IPS-18c (cell line): ENCODE measurements at regions not wholly inside any gene's neighbourhood (a gene's known extent, or its start where the extent isn't known, plus 50 kb on each side); places are given as distances from the start of the nearest gene placed in this dataset.
"Not testable (repeated sequence)": the region's sequence is repeated elsewhere in the genome, so short reads cannot be mapped to it uniquely, and the experiment has no call there.

ENCODE experiments used
- H3K4me3 ChIP-seq: 2 replicates; pipeline ENCODE4 v1.7.0; 2013; ENCODE audit warnings: low read depth, mild to moderate bottlenecking, low read length, moderate library complexity; ENCODE audit not compliant: insufficient read depth
- H3K9me3 ChIP-seq: one replicate; pipeline ENCODE4 v1.6.1; 2013; ENCODE audit warnings: mild to moderate bottlenecking, low read length, moderate library complexity; ENCODE audit not compliant: control insufficient read depth, insufficient read depth

DNA sequence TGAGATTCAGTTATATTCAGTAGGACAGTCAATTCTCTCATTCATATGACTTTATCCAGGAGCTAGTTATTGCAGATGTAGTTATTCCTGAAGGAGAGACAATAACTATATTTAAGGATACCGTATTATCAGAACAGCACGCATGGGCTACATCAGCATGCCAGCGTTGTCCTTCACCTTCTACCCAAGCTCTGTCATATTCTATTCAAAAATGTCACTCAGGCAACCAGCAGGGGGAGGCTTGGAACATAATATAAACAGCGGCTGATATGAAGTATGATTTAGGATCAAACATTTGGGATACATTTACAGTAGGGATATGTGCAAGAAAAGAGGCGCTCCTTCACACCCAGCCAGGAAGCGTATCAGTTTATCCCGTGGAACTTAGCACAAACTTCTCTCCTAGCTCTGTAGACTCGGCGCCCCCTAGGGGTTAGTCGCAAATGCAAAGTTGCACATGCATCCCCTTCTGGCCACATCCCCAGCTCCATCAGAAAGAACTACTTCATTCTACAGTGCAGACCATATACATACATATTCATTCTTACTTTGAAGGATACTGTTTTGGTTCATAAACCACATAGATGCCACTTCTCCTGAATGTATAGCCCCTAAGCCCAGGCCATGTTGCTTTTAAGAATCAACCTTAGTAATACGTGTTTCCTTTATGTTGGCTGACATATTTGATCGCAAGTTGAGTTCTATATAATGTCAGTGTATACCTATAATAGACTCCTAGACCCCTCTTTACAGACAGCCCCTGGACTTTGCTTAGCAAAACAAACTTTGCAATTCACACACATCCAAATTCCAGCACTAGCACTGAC lies 759.4 kb downstream of the ADCYAP1 start:
- H3K4me3 ChIP-seq: no peak overlapping the region

DNA sequence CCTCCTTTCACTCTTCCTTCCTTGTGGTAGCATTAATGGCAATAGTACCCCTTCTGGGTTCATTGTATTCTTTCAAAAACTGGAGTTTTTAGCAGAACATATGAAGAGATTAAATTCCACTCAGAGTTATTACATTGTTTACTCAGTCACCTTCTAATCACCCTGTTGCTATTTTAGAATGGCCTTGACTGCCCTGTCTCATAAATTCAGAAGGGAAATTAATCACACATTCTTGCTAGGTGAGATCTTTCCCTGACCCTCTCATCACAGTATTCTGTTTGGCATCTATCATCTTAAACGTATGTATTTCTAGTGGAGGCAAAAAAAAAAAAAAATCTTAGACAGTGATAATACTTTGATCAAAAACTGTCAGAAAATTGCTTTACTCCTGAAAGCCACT lies 760.4 kb downstream of the ADCYAP1 start:
- no peak overlapping the region for H3K4me3 ChIP-seq
- no peaks in the 10 kb centered on the region for H3K9me3 ChIP-seq

More for the DNA sequence above, 759.4 kb downstream of the ADCYAP1 start:
- H3K9me3 ChIP-seq: no peaks in the 10 kb centered on the region

DNA sequence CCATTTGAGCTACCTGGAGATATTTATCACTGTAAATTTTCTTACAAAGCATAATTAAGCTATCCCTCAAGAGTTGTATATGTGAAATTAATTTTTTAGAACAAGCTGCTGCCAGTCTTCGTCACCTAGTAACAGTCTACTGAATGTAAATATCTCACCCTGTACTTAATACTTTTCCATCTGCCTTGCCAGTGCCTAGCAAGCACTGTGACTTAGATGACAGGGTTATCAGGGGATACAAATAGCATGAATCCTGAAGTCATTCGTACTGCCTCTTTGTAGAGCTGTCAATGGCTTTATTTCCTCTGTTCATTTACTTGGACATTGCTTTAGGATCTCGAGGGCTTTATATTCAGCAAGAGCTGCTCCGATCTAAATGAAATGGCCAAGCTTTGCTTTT lies 763.6 kb downstream of the ADCYAP1 start:
- Histone ChIP-seq H3K9me3 (no peaks in the 10 kb centered on the region), H3K4me3 (no peak overlapping the region)

DNA sequence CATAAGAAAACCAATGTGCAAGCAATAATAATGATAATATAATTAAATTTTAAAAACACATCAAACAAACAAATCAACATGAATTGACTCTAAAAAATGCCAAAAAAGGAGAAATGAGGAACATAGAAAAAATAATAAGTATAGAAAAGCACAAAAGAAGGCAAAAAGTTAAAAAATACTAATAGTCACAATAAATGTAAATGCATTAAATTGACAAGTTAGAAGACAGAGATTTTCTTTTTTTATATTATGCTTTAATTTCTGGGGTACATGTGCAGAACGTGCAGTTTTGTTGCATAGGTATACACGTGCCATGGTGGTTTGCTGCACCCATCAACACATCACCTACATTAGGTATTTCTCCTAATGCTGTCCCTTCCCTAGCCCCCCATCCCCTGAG lies 767.0 kb downstream of the ADCYAP1 start:
- H3K9me3 ChIP-seq: not testable (repeated sequence)

DNA sequence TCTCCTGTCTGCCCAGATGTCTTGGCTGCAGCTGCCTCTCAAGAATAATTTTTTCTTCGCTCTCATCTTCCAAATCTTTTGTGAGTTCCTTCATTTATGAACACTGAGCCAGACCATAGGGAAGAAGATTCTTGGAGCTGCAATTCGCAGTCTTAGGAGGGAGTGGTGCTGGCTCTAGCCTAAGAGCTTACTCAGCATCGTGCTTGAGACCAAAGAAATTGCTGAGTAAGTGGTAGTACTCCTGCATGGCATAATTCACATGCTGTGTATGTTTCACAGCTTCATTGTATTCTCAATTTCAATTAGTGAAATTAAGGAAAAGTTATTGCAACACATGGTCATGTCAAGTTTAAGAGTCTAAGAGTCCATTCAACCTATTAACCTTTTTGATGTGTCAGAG lies 771.7 kb downstream of the ADCYAP1 start:
- Histone ChIP-seq H3K4me3 (no peak overlapping the region), H3K9me3 (no peaks in the 10 kb centered on the region)

More for the DNA sequence above, 767.0 kb downstream of the ADCYAP1 start:
- H3K4me3 ChIP-seq: not testable (repeated sequence)

DNA sequence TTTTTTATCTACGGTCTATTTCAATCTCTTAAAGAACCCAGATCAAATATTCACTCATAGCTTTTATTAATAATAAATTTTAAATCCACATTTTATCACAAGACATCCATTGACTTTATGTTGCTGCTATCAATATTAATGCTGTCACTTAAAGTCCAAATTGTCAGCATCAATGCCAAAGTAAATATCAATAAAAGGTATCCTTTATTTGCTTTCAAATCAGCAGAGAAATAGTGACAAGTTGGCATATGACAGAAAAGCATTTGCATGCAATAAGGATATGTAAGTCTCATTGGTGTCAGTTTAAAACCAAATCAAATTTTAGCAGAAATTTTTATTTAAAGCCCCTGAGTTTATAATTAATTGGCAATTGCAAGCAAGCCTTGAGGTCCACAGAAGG lies 775.4 kb downstream of the ADCYAP1 start:
- Histone ChIP-seq H3K4me3 (no peak overlapping the region), H3K9me3 (no peaks in the 10 kb centered on the region)

DNA sequence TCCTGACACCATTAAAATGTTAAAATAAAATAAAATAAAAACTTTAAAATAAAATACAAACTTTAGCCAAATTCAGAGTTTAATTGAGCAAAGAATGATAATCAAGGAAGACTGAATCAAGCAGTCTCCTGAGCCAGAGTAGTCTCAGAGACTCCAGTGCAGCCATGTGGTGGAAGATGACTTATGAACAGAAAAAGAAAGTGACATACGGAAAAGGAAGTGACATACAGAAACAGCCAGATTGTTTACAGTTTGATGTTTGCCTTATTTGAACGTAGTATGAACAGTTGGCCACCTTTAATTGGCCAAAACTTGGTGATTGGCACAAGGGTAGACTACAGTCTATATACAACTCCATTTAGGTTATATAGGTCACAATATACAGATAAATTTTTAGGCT lies 787.2 kb downstream of the ADCYAP1 start:
- Histone ChIP-seq H3K4me3 (no peak overlapping the region), H3K9me3 (no peaks in the 10 kb centered on the region)

DNA sequence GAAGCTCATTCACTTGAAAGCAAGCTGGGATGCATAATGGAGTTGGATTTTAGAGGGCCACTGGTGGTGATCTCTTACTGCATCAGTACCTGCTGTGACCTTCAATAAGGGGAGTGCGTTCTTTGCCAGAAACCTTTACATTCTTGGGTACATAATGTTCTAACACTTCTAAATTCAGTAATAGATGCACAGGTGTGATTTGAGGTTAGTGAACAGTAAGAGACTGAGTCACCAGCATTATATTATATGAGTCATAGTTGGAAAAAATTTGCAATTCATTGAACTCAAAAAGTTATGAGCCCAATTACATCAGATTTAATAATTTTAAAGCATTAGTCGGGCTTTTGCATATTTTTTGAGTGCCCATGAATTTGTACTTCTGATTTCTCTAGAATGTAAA lies 803.3 kb downstream of the ADCYAP1 start:
- H3K9me3 ChIP-seq: no peaks in the 10 kb centered on the region
- no peak overlapping the region for H3K4me3 ChIP-seq

DNA sequence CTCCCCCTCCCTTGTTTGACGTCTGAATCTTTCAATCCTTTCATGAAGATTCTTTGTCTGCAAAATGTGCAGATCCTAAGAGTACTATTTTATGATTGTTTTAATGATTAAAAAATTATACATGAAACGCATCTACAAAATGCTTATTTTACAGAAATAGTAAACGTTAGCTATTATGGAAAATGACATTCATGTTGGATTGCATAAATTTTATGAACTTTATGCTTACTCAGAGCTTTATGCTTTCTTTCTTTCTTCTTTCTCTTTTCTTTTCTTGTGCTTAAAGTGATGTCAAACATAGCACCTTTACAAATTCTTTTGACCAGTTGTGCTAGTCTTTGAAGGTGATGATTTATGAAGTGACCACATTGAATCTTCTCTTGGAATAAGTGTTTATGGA lies 805.4 kb downstream of the ADCYAP1 start:
- Histone ChIP-seq H3K9me3 (no peaks in the 10 kb centered on the region), H3K4me3 (no peak overlapping the region)

DNA sequence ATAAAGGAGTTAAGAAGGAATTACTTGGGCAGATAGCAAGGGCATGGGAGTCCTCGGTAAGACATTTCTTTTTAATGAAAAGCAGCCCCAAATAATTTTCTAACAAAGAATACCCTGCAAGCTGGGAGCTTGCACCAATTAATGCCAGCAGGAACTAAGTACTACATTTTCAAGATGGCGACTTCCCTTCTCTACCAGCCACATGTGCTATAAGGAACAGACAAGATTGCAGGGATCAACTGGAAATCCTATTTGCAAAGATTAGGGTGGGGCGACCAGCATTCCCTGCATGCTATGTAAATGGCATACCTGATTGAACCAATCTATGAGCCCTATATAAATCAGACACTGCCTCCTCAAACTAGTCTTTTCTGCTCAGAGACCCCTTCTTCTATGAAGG lies 827.5 kb downstream of the ADCYAP1 start:
- no peaks in the 10 kb centered on the region for H3K9me3 ChIP-seq
- H3K4me3 ChIP-seq: no peak overlapping the region

DNA sequence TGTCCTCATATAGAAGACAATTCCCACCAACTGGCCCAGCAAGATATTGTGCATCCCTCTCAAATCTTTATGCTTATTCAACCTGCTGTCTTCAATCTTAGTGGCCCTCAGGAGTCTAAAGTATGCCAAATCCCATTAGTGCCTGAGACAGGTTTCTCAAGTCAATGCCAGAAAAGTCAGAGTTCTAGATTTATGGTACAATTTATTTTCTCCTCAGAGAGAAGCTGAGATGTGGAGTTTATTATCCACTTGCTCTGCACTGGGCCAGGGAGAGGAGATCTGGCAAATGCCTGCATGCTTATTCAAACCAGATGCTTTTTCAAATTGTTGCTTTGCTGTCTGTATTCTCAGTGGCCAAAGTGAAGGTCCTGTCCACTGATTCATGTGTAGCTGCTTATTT lies 825.2 kb downstream of the METTL4 start:
- H3K9me3 ChIP-seq: no peaks in the 10 kb centered on the region
- H3K4me3 ChIP-seq: no peak overlapping the region

DNA sequence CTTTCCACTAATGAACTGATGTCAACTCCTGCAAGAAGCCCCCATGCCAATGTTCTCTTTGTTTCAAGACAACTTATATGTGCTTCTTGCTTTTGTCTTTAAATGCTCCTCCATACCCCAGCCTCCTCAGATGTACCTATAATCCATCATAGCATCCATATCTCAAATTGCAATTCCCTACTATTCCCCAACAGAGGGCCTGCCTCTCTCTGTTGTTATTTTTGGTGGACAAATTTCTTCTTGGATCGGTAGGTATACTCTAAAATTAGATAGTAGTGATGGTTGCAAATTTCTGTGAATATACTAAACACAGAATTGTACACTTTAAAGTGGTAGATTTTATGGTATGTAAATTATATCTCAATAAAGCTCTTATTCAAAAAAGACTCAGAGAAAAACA lies 820.1 kb downstream of the METTL4 start:
- Histone ChIP-seq H3K9me3 (no peaks in the 10 kb centered on the region), H3K4me3 (no peak overlapping the region)

DNA sequence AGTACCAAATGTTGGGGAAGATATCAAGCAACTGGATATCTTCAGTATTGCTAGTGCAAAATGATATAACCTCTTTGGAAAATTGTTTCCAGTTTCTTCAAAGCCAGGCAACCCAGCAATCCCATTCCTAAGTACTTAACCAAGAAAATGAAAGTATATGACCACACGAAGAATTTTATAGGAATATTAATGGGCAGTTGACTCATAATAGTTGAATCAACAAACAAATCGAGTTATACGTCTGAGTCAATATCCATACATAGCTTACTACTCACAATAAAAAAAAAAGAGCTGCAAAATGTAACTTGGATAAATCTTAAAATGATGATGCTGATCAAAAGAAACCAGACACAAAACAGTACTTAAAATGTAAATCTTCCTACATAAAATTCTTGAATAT lies 810.4 kb downstream of the METTL4 start:
- Histone ChIP-seq H3K9me3 (no peaks in the 10 kb centered on the region), H3K4me3 (no peak overlapping the region)

DNA sequence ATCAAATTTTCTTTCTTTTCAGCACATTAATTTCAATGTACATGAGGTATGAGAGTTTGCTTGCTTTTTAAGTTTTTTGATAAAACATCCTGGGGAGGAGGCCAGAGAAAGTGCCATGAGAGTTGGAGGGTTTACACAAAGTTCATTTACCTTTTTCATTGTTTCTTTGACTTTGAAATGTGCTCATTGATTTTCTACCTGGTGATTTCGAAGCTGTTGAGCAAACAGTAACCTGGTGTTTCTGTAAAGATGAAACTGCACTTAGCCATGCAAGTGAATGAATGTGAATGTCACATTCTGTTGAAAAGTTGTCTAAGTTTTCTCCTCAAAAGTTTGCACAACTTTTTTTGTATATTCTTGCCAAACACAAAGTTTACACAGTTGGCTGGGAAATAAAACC lies 797.0 kb downstream of the METTL4 start:
- Histone ChIP-seq H3K4me3 (no peak overlapping the region), H3K9me3 (peaks cover 2% of the 10 kb centered on the region)

DNA sequence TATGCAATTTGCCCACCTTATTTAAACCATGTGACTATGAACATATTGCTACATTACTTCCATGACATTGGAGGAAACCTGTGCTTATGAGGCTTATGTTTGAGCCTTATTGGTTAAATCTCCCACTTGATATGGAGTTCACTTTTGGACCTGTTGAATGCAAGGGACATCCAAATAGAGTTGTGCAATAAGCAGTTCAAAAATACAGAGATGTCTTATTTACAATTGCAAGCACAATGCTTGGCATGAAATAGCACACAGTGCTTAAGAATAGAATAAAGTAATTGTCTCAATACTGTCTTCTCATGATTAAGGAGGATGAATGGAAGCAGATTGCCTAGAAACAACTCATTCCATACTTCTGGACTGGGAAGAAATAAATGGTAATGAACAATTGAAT lies 793.5 kb downstream of the METTL4 start:
- H3K9me3 ChIP-seq: peaks cover 2% of the 10 kb centered on the region
- no peak overlapping the region for H3K4me3 ChIP-seq

DNA sequence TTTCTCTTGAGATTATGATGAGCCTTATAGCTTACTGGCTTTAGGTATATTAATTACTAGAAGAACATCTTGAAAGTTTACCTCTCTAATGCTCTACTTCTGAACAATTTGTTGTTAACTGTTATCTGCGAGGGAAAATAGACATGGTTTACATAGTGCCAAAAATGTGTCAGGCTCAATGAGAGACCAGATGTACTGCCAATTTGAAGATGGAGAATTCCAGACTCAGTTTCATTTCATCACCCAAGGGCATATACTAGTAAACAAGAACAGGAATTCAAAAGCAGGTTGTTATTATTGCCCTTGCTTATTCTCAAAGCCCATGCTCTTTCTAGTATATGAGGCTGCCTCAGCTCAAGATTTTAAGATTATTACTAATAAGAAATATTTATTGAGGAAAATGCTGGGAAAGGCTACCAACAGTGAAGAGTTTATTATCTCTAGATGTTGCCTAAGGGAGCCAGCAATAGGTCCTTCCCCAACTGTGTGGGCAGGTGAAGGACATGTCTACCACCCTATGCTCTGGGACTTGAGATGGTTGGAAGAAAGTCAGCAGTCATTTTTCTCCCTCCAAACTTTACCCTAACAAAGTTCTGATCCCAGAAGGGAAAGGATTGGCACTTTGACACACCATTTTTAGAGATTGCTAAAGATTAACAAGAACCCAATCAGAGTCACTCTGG lies 792.7 kb downstream of the METTL4 start:
- Histone ChIP-seq H3K9me3 (peaks cover 2% of the 10 kb centered on the region), H3K4me3 (no peak overlapping the region)

DNA sequence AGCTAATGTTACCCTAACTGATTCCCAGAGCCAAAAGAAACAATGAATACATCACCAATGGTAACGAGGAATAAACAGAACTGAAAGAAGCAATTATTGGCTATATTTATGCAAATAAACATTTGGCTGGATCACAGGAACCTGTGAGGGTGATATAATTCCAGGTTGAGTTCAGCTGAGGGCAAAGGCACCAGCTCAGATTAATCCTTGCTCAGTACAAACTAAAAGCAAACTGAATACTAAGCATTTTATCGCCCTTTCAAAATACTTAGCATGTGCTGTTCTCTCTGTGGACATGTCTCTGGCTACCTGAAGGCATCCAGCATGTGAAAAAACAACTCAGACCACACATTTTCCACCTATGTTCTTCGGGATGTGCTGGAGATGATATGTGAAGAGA lies 791.7 kb downstream of the METTL4 start:
- Histone ChIP-seq H3K4me3 (no peak overlapping the region), H3K9me3 (peaks cover 2% of the 10 kb centered on the region)

DNA sequence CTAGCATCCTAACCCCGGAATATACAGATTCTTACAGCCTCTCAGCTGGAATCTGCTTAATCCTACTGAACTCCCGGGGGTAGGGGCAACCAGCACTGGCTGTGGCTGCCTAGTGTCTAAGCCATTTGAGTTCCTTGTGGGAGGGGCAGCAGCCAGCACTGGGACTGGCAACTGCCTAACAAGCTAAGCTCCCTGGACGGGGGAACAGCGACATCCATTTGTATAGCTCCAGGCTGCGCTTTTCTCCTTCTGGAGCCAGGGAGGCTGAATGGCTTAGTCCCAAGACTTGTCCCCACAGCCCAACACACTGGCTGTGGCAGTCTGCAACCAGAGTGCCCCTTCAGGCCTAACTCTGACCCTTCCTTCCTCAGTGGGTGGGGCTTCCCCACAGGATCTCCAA lies 787.2 kb downstream of the METTL4 start:
- Histone ChIP-seq H3K4me3 (no peak overlapping the region), H3K9me3 (no peaks in the 10 kb centered on the region)
